Natural killer cell (primary cell): ENCODE measurements at regions not wholly inside any gene's neighbourhood (a gene's known extent, or its start where the extent isn't known, plus 50 kb on each side); places are given as distances from the start of the nearest gene placed in this dataset.

Source experiments
- ATAC-seq, 3 donors: fragments of 150-1000 bp in 2 of 3; fragments of 200-7000 bp in 1 of 3; cut with Tn5 transposase; 1 replicate in 1 of 3; 2 replicates in 2 of 3; pipeline ENCODE4 v1.10.0; 2021; ENCODE audit warnings: mild to moderate bottlenecking in 2 of 3, moderate library complexity in 2 of 3
- DNase-seq, 2 donors: peaks; one replicate each; pipeline versions ENCODE4 v3.0.0 to v3.0.0-alpha.2; 2013 to 2021; ENCODE audit warnings: mixed read lengths in 1 of 2
- H3K27ac ChIP-seq: one replicate; pipeline ENCODE4 v1.5.1; 2013; ENCODE audit warnings: mild to moderate bottlenecking, low read length
- H3K27me3 ChIP-seq: one replicate; pipeline ENCODE4 v1.6.1; 2013; ENCODE audit warnings: low read length; ENCODE audit not compliant: control insufficient read depth, insufficient read depth
- H3K36me3 ChIP-seq: one replicate; pipeline ENCODE4 v1.6.1; 2013; ENCODE audit warnings: low read length; ENCODE audit not compliant: control insufficient read depth, insufficient read depth
- H3K4me1 ChIP-seq: one replicate; pipeline ENCODE4 v1.6.1; 2013; ENCODE audit warnings: low read length; ENCODE audit not compliant: control insufficient read depth, insufficient read depth
- H3K4me3 ChIP-seq: one replicate; pipeline ENCODE4 v1.5.1; 2013; ENCODE audit warnings: low read length
- H3K9me3 ChIP-seq: one replicate; pipeline ENCODE4 v1.6.1; 2013; ENCODE audit warnings: low read length; ENCODE audit not compliant: control insufficient read depth, insufficient read depth
- H3K27ac Mint-ChIP-seq, 2 donors: one replicate each; pipeline ENCODE4 v1.8.0; 2022; ENCODE audit warnings: mild to moderate bottlenecking in 2 of 2, mixed read lengths in 2 of 2, moderate library complexity in 1 of 2
- H3K27me3 Mint-ChIP-seq, 2 donors: one replicate each; pipeline ENCODE4 v1.8.0; 2022; ENCODE audit warnings: low read depth in 2 of 2, mixed read lengths in 2 of 2
- H3K36me3 Mint-ChIP-seq: one replicate; pipeline ENCODE4 v1.8.0; 2022; ENCODE audit warnings: mixed read lengths
- H3K4me1 Mint-ChIP-seq, 2 donors: one replicate each; pipeline ENCODE4 v1.8.0; 2022; ENCODE audit warnings: mixed read lengths in 2 of 2
- H3K4me3 Mint-ChIP-seq: one replicate; pipeline ENCODE4 v1.8.0; 2022; ENCODE audit warnings: mild to moderate bottlenecking, moderate library complexity, mixed read lengths
- H3K9me3 Mint-ChIP-seq, 2 donors: one replicate each; pipeline ENCODE4 v1.8.0; 2022; ENCODE audit warnings: mixed read lengths in 2 of 2
- WGBS: methylation state at CpG from one replicate; pipeline ENCODE4 v1.1.7; 2013; ENCODE audit warnings: missing lambda C conversion rate; ENCODE audit not compliant: insufficient coverage; 5-methylcytosine and 5-hydroxymethylcytosine counted together
- intact Hi-C: fragments of 100-400 bp; cut with micrococcal nuclease; formaldehyde crosslinking; loops from one replicate; pipeline ENCODE4 v1.14.2; 2022
- TF ChIP-seq, protein P1 (sequence below): fragments of 200-600 bp; IDR thresholded peaks from one replicate; pipeline ENCODE4 v1.8.0; 2022; ENCODE audit warnings: antibody characterized with exemption

GRCh38 chr19:31525610-31526147 lies 176.4 kb upstream of the TSHZ3 start:
- no peaks in the 10 kb centered on the region for H3K27me3 ChIP-seq
- H3K9me3 Mint-ChIP-seq: peaks cover 0 to 2% of the 10 kb centered on the region in 2 donors
- peaks cover 6% of the 10 kb centered on the region for H3K9me3 ChIP-seq
- peaks cover 0 to 11% of the 10 kb centered on the region in 2 donors for H3K27me3 Mint-ChIP-seq
- TF ChIP-seq, protein P1, sequence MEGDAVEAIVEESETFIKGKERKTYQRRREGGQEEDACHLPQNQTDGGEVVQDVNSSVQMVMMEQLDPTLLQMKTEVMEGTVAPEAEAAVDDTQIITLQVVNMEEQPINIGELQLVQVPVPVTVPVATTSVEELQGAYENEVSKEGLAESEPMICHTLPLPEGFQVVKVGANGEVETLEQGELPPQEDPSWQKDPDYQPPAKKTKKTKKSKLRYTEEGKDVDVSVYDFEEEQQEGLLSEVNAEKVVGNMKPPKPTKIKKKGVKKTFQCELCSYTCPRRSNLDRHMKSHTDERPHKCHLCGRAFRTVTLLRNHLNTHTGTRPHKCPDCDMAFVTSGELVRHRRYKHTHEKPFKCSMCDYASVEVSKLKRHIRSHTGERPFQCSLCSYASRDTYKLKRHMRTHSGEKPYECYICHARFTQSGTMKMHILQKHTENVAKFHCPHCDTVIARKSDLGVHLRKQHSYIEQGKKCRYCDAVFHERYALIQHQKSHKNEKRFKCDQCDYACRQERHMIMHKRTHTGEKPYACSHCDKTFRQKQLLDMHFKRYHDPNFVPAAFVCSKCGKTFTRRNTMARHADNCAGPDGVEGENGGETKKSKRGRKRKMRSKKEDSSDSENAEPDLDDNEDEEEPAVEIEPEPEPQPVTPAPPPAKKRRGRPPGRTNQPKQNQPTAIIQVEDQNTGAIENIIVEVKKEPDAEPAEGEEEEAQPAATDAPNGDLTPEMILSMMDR: no peak
- no peaks in the 10 kb centered on the region for H3K4me1 ChIP-seq
- no peak for DNase-seq
- no peak for ATAC-seq
- H3K4me3 Mint-ChIP-seq: no peak overlapping the region
- peaks cover 12% of the 10 kb centered on the region for H3K36me3 Mint-ChIP-seq
- WGBS: 100% methylated on average over 1 of the region's 4 CpGs
- no peak overlapping the region for H3K27ac Mint-ChIP-seq
- no peaks in the 10 kb centered on the region for H3K36me3 ChIP-seq
- H3K4me1 Mint-ChIP-seq: no peaks in the 10 kb centered on the region
- intact Hi-C loops: no loop called here
- no peak overlapping the region for H3K27ac ChIP-seq
- no peak overlapping the region for H3K4me3 ChIP-seq

- no peak for DNase-seq
- TF ChIP-seq, protein P1: no peak
- H3K27ac Mint-ChIP-seq: no peak overlapping the region
- no peak overlapping the region for H3K27ac ChIP-seq
- H3K36me3 ChIP-seq: no peaks in the 10 kb centered on the region
- peaks cover 5 to 11% of the 10 kb centered on the region in 2 donors for H3K27me3 Mint-ChIP-seq
- peaks cover 12% of the 10 kb centered on the region for H3K36me3 Mint-ChIP-seq
- intact Hi-C loops: no loop called here
- H3K4me3 ChIP-seq: no peak overlapping the region
- H3K4me3 Mint-ChIP-seq: no peak overlapping the region
- ATAC-seq: no peak
- H3K9me3 ChIP-seq: peaks cover 6% of the 10 kb centered on the region
- H3K27me3 ChIP-seq: no peaks in the 10 kb centered on the region
- H3K9me3 Mint-ChIP-seq: peaks cover 0 to 2% of the 10 kb centered on the region in 2 donors
- no peaks in the 10 kb centered on the region for H3K4me1 ChIP-seq
- no peaks in the 10 kb centered on the region for H3K4me1 Mint-ChIP-seq
Measured at GRCh38 chr19:31527443-31527842, 178.2 kb upstream of the TSHZ3 start.

DNA sequence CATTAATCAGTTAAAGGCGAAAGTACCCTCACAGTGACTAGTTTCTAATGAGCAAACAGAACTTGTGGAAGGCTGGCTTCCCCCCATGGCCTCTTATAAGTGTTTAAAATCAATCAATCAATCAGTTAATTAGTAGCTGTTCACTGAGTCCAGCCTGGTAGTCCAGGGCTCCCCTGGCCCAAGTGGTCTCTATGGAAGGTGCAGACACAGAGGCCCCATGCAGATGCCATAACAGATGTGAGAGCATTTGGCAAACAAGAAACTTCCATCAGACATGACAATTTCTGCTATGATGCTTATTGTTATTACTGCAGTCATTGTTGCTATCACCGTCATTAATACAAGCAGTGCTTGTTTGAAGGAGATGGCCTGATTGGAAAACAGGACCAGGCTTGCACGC lies 179.0 kb upstream of the TSHZ3 start:
- H3K27ac Mint-ChIP-seq: no peak overlapping the region

More for the DNA sequence above, 179.0 kb upstream of the TSHZ3 start:
- Mint-ChIP-seq H3K9me3 (peaks cover 0 to 2% of the 10 kb centered on the region in 2 donors), H3K4me1 (no peaks in the 10 kb centered on the region), H3K4me3 (no peak overlapping the region), H3K36me3 (peaks cover 12% of the 10 kb centered on the region), H3K27me3 (peaks cover 3 to 5% of the 10 kb centered on the region in 2 donors)
- no peak for ATAC-seq
- Histone ChIP-seq H3K4me1 (no peaks in the 10 kb centered on the region), H3K27ac (no peak overlapping the region), H3K4me3 (no peak overlapping the region), H3K27me3 (no peaks in the 10 kb centered on the region), H3K36me3 (no peaks in the 10 kb centered on the region), H3K9me3 (peaks cover 6% of the 10 kb centered on the region)
- intact Hi-C loops: no loop called here
- no peak for DNase-seq
- TF ChIP-seq, protein P1: no peak
- WGBS: 98% methylated on average over 3 of the region's 3 CpGs
